ENCODE measurements at regions not wholly inside any gene's neighbourhood (a gene's known extent, or its start where the extent isn't known, plus 50 kb on each side); places are given as distances from the start of the nearest gene placed in this dataset.

GRCh38 chr9:127557466-127557869 lies 54.6 kb upstream of the STXBP1 start:
- H3K9me3 ChIP-seq = no peaks in the 10 kb centered on the region
- TF ChIP-seq CTCF (IDR thresholded peaks at IDR 0.05) (no peak), POLR2A (IDR thresholded peaks at IDR 0.05) (no peak)
- H3K4me1 ChIP-seq = peaks cover 99% of the 10 kb centered on the region
- ATAC-seq (no peak), DNase-seq (no peak)
- no peaks in the 10 kb centered on the region for H3K27me3 ChIP-seq
- WGBS, 2 donors = 19 to 20% methylated on average over 2 to 5 of the region's 5 CpGs
- intact Hi-C loops (cut with DNase I) = no loop called here
- peak overlapping the region in 3 of 4 donors; percentile 62 to 82 (median 78) for H3K27ac ChIP-seq
- no peaks in the 10 kb centered on the region for H3K36me3 ChIP-seq (replicated peaks in 1 of 2; ENCODE audit: insufficient read depth in 1 of 2, low read depth in 2 of 2)
- no peak overlapping the region for H3K4me3 ChIP-seq

GRCh38 chr9:127557998-127558546 lies 54.0 kb upstream of the STXBP1 start:
- 46 to 47% methylated on average over 10 to 11 of the region's 11 CpGs for WGBS, 2 donors
- no peak overlapping the region for H3K4me3 ChIP-seq
- H3K4me1 ChIP-seq = peaks cover 99% of the 10 kb centered on the region
- H3K9me3 ChIP-seq = no peaks in the 10 kb centered on the region
- no peak for DNase-seq
- H3K36me3 ChIP-seq (replicated peaks in 1 of 2; ENCODE audit: insufficient read depth in 1 of 2, low read depth in 2 of 2) = no peaks in the 10 kb centered on the region
- no peaks in the 10 kb centered on the region for H3K27me3 ChIP-seq
- TF ChIP-seq CTCF (IDR thresholded peaks at IDR 0.05) (no peak), POLR2A (IDR thresholded peaks at IDR 0.05) (no peak)
- intact Hi-C loops (cut with DNase I) = no loop called here
- no peak for ATAC-seq
- H3K27ac ChIP-seq = peak overlapping the region; percentile 4 to 82 (median 70)

GRCh38 chr9:127558581-127559246 lies 53.4 kb upstream of the STXBP1 start:
- WGBS, 2 donors = 49 to 57% methylated on average over 9 of the region's 9 CpGs
- Histone ChIP-seq H3K27ac (peak overlapping the region; percentile 21 to 82 (median 70)), H3K4me1 (peaks cover 99% of the 10 kb centered on the region), H3K4me3 (no peak overlapping the region), H3K36me3 (replicated peaks in 1 of 2; ENCODE audit: insufficient read depth in 1 of 2, low read depth in 2 of 2) (no peaks in the 10 kb centered on the region), H3K9me3 (no peaks in the 10 kb centered on the region), H3K27me3 (no peaks in the 10 kb centered on the region)
- DNase-seq (no peak), ATAC-seq (no peak)
- TF ChIP-seq CTCF (IDR thresholded peaks at IDR 0.05) = no peak
- intact Hi-C loops (cut with DNase I) = no loop called here

GRCh38 chr9:127559247-127559680 lies 52.8 kb upstream of the STXBP1 start:
- WGBS, 2 donors = 49 to 60% methylated on average over 5 of the region's 5 CpGs
- intact Hi-C loops (cut with DNase I) = no loop called here
- Histone ChIP-seq H3K27me3 (no peaks in the 10 kb centered on the region), H3K4me3 (no peak overlapping the region), H3K4me1 (peaks cover 99% of the 10 kb centered on the region), H3K27ac (peak overlapping the region in 3 of 4 donors; percentile 19 to 82 (median 78)), H3K9me3 (no peaks in the 10 kb centered on the region), H3K36me3 (replicated peaks in 1 of 2; ENCODE audit: insufficient read depth in 1 of 2, low read depth in 2 of 2) (no peaks in the 10 kb centered on the region)
- ATAC-seq (no peak), DNase-seq (no peak)
- TF ChIP-seq POLR2A (IDR thresholded peaks at IDR 0.05) (no peak), CTCF (IDR thresholded peaks at IDR 0.05) (no peak)

All from body of pancreas (tissue), 4 donors.